GM20000 (cell line): ENCODE measurements at regions not wholly inside any gene's neighbourhood (a gene's known extent, or its start where the extent isn't known, plus 50 kb on each side); places are given as distances from the start of the nearest gene placed in this dataset.

Source experiments
- DNase-seq: peaks from one replicate; pipeline ENCODE4 v3.0.0; 2012; ENCODE audit warnings: low spot score
- TF ChIP-seq, protein P1 (sequence below): IDR thresholded peaks from 2 replicates; pipeline ENCODE4 v1.5.1; 2012; ENCODE audit warnings: mild to moderate bottlenecking, control low read depth; ENCODE audit errors: extremely low read depth, missing control alignments

DNA sequence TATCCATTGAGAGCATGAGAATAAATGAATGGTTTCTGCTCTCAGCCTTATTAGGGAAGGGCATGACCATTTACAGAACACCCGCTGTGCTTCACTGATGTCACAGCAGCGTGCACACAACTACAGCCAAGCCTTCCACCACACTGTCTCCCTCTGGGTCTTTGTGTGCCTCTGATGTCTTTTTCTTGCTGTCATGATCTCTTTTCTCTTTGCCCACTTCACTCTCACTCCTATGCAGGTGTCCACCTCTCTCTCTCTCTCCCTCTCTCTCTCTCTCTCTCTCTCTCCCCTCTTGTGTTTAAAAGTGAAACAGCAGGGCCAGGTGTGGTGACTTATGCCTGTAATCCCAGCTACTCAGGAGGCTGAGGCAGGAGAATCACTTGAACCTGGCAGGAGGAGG lies 232.5 kb upstream of the JUN start:
- no peak for DNase-seq

DNA sequence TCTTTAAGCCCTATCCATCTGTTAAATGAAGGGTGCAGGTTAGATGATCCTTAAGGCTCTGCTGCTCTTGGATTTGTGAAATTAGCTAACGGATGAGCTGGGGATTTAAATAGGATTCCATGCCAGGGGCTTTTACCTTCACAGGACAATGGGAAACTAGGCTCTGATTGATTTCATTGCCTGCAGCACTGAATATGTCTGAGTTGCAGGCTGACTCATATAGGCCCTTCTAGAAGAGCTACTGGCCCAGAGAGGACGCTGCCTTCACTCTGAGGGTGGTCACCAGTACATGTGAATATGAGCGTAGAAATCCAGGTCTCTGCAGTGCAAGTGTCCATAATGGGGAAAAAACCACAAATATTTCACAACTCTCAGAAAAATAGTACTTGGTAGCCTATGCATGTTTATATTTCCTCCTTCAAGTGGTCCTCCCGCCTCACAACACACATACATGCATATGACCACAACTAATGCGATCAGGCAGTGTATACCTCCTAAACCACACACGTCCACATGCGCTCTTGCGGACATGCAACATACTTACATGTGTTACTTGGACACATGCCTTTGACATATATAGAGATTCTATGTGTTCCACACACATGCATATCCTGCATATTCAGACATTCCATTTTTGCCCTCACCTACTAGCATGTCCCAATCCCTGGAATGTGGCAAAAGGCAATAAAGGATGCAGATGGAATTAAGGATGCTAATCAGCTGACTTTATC lies 233.8 kb upstream of the JUN start:
- DNase-seq, result no peak
- TF ChIP-seq, protein P1, sequence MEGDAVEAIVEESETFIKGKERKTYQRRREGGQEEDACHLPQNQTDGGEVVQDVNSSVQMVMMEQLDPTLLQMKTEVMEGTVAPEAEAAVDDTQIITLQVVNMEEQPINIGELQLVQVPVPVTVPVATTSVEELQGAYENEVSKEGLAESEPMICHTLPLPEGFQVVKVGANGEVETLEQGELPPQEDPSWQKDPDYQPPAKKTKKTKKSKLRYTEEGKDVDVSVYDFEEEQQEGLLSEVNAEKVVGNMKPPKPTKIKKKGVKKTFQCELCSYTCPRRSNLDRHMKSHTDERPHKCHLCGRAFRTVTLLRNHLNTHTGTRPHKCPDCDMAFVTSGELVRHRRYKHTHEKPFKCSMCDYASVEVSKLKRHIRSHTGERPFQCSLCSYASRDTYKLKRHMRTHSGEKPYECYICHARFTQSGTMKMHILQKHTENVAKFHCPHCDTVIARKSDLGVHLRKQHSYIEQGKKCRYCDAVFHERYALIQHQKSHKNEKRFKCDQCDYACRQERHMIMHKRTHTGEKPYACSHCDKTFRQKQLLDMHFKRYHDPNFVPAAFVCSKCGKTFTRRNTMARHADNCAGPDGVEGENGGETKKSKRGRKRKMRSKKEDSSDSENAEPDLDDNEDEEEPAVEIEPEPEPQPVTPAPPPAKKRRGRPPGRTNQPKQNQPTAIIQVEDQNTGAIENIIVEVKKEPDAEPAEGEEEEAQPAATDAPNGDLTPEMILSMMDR, result no peak

More for the DNA sequence above, 232.5 kb upstream of the JUN start:
- TF ChIP-seq, protein P1, result no peak

DNA sequence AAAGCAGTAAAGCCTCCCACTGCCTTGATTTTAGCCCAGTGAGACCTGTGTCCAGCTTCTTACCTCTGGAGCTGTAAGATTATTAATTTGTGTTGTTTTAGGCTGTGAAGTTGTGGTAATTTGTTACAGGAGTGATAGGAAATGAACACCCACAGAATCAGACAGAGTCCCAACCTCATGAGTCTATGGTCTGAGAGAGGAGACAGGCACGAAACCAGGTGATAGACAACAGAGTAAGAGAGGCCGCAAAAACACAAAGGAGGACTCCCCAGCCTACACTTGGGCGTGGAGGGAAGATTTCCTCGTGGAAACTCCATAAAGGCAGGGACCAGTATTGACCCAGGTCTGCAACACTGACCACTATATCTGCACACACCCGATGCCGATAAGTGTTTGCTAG lies 234.6 kb upstream of the JUN start:
- DNase-seq, result no peak
- TF ChIP-seq, protein P1, result no peak

DNA sequence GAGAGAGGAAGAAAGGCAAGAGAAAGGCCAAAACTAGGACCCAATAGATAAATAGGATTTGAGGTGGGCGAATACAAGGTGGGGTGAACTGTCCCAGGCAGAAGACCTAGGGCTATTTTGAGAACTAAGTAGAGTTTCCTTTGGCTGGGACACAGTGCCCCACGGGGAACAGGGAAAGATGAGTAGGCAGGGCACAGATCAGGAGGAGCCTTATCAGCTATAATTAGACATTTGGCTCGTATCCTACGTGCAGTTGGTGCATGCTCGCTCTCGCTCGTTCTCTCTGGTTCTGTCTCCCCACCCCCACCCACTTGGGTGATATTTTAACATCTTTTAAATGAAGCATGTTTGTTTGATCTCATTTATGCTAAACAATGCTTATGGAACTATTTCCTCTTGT lies 235.0 kb upstream of the JUN start:
- DNase-seq, result no peak
- TF ChIP-seq, protein P1, result no peak

DNA sequence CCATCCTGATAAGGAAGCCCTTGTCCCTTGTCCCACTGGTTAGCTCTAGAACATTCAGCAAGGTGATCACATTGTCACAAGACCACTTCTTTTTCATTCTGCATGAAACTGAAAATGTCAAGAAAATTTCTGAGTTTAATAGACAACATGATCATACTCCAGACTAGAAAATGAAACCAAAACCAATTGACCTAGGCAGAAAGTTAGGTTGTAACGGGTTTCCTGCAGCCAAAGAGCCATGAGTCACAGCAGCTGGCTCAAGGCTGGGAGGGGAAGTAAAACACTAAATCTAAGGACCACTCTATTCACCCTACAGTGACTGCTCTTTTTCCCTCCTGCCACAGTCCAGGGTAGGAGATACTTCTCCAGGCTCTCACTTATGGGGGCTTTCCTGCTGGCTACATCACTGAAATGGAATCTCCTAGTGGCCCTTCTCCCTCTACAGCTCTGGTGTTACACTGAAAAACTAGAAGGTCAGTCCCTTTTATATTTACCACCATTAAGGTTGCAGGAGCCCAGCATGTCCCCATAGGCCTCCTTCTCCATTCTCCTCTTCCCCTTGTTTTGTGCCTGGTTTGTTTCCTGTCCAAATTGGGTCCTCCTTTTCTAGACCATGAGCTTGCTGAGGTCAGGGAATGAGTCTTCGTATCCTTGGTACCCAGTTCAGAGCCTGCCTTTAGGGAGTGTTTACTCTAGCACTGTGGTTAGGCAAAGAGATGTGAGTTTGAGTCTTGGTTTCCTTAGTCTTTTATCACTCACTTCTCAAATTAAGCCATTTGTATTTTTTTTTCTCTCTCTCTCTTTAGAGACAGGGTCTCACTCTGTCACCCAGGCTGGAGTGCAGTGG lies 236.5 kb upstream of the JUN start:
- TF ChIP-seq, protein P1, result no peak
- DNase-seq, result peak; percentile 73

DNA sequence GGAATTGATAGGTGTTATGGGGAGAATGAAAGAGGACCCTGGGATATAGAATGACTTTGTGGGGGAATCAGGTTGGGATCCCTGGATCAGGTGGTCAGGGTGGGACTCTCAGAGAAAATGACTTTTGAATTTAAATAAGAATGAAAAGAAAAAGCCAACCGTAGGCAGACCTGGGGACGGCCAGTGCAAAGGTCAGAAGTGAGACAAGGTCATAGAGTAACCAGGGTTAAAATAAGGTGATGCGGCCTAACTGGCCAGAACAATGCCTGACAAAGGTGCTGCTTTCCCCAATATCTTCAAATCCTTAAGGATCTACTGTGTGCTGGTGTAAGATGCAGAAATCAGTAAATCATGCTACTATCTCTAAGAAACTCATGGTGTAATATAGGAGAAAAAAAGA lies 238.4 kb upstream of the JUN start:
- no peak for DNase-seq
- TF ChIP-seq, protein P1, result no peak

DNA sequence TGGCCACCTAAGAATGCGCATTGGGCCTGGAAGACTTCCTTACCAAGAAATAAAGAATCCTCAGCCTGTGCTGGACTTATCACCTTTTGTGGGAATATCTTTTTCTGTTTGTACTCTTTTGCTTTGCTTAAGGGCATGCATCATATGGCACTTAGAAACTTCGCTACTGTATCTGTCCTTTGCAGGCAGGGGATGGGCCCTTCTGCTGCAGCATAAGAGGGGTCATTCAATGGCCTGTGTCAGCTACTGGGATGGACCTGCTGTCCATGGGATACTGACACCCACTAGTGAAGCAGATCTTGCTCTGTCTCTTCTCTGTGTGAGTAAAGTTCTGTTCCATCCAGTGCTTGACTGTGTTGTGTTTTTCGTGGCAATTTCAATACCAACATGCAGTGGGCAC lies 239.0 kb upstream of the JUN start:
- TF ChIP-seq, protein P1, result no peak
- DNase-seq, result no peak
